ENCODE measurements at regions not wholly inside any gene's neighbourhood (a gene's known extent, or its start where the extent isn't known, plus 50 kb on each side); places are given as distances from the start of the nearest gene placed in this dataset.
"Not testable (repeated sequence)": the region's sequence is repeated elsewhere in the genome, so short reads cannot be mapped to it uniquely, and the experiment has no call there.

DNA sequence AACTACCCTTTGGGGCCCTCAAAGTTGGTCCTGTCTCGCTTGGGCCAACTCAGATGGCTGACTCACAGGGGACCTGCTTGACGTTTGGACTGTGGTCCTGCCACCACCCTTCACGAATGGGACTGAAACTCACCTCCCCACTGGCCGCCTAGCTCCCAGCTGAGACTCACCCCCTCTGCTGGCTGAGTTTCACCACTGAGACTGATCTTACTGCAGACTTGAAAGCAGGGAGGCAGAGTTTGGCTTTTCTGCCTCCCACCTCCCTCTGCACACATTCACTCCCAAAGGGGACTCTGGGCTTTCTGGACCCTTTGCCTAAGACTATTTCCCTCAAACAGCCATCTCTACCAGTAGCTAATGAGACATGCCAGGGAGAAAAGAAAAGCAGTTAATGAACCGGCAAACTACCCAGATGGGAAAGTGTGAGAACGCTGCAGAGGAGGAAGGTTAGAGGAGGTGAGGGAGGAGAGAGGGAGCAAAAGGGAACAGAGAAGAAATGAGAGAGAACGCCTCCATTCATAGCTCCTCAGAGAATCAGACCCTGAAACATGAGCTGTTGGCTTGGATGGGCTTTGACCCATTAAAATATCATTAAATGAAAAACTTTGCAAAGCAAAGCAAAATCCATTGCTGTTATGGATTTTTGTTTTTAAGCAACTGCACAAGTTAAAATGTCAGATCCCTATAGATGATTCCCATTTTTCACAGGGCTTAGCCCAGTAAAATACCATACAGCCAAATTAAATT lies 139.5 kb downstream of the SEPTIN14 start:
- TF ChIP-seq, protein P1, sequence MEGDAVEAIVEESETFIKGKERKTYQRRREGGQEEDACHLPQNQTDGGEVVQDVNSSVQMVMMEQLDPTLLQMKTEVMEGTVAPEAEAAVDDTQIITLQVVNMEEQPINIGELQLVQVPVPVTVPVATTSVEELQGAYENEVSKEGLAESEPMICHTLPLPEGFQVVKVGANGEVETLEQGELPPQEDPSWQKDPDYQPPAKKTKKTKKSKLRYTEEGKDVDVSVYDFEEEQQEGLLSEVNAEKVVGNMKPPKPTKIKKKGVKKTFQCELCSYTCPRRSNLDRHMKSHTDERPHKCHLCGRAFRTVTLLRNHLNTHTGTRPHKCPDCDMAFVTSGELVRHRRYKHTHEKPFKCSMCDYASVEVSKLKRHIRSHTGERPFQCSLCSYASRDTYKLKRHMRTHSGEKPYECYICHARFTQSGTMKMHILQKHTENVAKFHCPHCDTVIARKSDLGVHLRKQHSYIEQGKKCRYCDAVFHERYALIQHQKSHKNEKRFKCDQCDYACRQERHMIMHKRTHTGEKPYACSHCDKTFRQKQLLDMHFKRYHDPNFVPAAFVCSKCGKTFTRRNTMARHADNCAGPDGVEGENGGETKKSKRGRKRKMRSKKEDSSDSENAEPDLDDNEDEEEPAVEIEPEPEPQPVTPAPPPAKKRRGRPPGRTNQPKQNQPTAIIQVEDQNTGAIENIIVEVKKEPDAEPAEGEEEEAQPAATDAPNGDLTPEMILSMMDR (IDR thresholded peaks at IDR 0.05), result peak in 2 of 4 experiments; percentile 8 to 23
- TF ChIP-seq POLR2A (IDR thresholded peaks at IDR 0.05), result not testable (repeated sequence)

All from uterus (tissue), 2 donors.